Loucy (cell line): ENCODE measurements at regions not wholly inside any gene's neighbourhood (a gene's known extent, or its start where the extent isn't known, plus 50 kb on each side); places are given as distances from the start of the nearest gene placed in this dataset.

Experiments used
- H2AFZ ChIP-seq: fragments of 200-600 bp; sonication (generic); 2 replicates; pipeline ENCODE4 v1.6.0; 2016; ENCODE audit warnings: antibody characterized with exemption, mild to moderate bottlenecking, low read length, moderate library complexity
- H3F3A ChIP-seq: fragments of 200-600 bp; 2 replicates; pipeline ENCODE4 v1.6.0; 2016; ENCODE audit warnings: antibody characterized with exemption, low read depth, mild to moderate bottlenecking
- H3K27me3 ChIP-seq: fragments of 200-600 bp; sonication (generic); 2 replicates; pipeline ENCODE4 v1.6.1; 2014; ENCODE audit warnings: low read length, mild to moderate bottlenecking; ENCODE audit not compliant: insufficient read depth, poor library complexity, severe bottlenecking
- H3K36me3 ChIP-seq: fragments of 200-600 bp; sonication (generic); 2 replicates; pipeline ENCODE4 v1.6.1; 2016; ENCODE audit warnings: low read length; ENCODE audit not compliant: insufficient read depth
- H3K4me1 ChIP-seq: fragments of 200-600 bp; sonication (generic); 2 replicates; pipeline ENCODE4 v1.5.1; 2014; ENCODE audit warnings: low read length, mild to moderate bottlenecking; ENCODE audit not compliant: insufficient read depth, poor library complexity, severe bottlenecking
- H3K4me2 ChIP-seq: fragments of 200-600 bp; sonication (generic); 2 replicates; pipeline ENCODE4 v1.6.0; 2014; ENCODE audit warnings: antibody characterized with exemption, low read length, low read depth, mild to moderate bottlenecking; ENCODE audit not compliant: poor library complexity, severe bottlenecking
- H3K4me3 ChIP-seq: fragments of 200-600 bp; sonication (generic); 2 replicates; pipeline ENCODE4 v1.5.1; 2014; ENCODE audit warnings: low read length, mild to moderate bottlenecking, mixed read lengths; ENCODE audit not compliant: poor library complexity, severe bottlenecking
- H3K79me2 ChIP-seq: fragments of 200-600 bp; sonication (generic); 2 replicates; pipeline ENCODE4 v1.6.1; 2014; ENCODE audit warnings: low read length; ENCODE audit not compliant: insufficient read depth
- H3K9ac ChIP-seq: fragments of 200-600 bp; sonication (generic); 2 replicates; pipeline ENCODE4 v1.6.0; 2014; ENCODE audit warnings: mild to moderate bottlenecking, low read depth, low read length, moderate library complexity; ENCODE audit not compliant: poor library complexity, severe bottlenecking
- H3K9me2 ChIP-seq: fragments of 200-600 bp; sonication (generic); replicated peaks from 2 replicates; pipeline ENCODE4 v1.6.1; 2016; ENCODE audit warnings: low read depth, low read length, mixed read lengths
- H3K9me3 ChIP-seq: fragments of 200-600 bp; sonication (generic); 2 replicates; pipeline ENCODE4 v1.6.1; 2014; ENCODE audit warnings: mild to moderate bottlenecking, antibody characterized with exemption, low read length, low read depth; ENCODE audit not compliant: insufficient read depth
- H4K20me1 ChIP-seq: fragments of 200-600 bp; sonication (generic); 2 replicates; pipeline ENCODE4 v1.6.0; 2014; ENCODE audit warnings: antibody characterized with exemption, low read length, mild to moderate bottlenecking; ENCODE audit not compliant: insufficient read depth, poor library complexity, severe bottlenecking
- CTCF ChIP-seq: fragments of 200-600 bp; sonication (generic); conservative IDR thresholded peaks from 2 replicates; pipeline ENCODE4 v1.5.1; 2014; ENCODE audit warnings: mild to moderate bottlenecking, antibody characterized with exemption, low read length
- EZH2phosphoT487 ChIP-seq: fragments of 200-600 bp; IDR thresholded peaks from 2 replicates; pipeline ENCODE4 v1.6.1; 2018; ENCODE audit warnings: antibody characterized with exemption, mild to moderate bottlenecking, moderate library complexity, borderline replicate concordance

DNA sequence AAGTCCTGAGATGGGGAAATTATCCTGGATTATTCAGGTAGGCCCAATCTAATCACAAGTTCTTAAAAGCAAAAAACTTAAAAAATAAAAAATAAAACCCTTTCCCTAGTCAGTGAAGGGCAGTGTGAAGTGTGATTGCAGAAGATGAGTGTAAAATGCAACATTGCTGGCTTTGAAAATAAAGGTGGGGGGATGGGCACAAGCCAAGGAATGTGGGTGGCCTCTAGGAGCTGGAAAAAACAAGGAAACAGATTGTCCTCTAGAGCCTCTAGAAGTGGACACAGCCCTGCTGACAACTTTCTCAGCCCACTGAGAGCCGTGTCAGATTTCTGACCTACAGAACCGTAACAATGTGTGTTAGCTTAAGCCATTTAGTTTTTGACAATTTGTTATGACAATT is 184.3 kb upstream of the HNRNPA3 start:
- TF ChIP-seq EZH2phosphoT487 (no peak), CTCF (no peak)
- no peak overlapping the region for H3K9ac ChIP-seq
- H3K79me2 ChIP-seq: no peaks in the 10 kb centered on the region
- no peaks in the 10 kb centered on the region for H3K4me1 ChIP-seq
- H3K27me3 ChIP-seq: no peaks in the 10 kb centered on the region
- no peaks in the 10 kb centered on the region for H3F3A ChIP-seq
- H3K9me3 ChIP-seq: no peaks in the 10 kb centered on the region
- H2AFZ ChIP-seq: no peak overlapping the region
- H3K4me2 ChIP-seq: no peak overlapping the region
- no peak overlapping the region for H3K4me3 ChIP-seq
- H4K20me1 ChIP-seq: no peaks in the 10 kb centered on the region
- H3K9me2 ChIP-seq: no peaks in the 10 kb centered on the region
- H3K36me3 ChIP-seq: no peaks in the 10 kb centered on the region

DNA sequence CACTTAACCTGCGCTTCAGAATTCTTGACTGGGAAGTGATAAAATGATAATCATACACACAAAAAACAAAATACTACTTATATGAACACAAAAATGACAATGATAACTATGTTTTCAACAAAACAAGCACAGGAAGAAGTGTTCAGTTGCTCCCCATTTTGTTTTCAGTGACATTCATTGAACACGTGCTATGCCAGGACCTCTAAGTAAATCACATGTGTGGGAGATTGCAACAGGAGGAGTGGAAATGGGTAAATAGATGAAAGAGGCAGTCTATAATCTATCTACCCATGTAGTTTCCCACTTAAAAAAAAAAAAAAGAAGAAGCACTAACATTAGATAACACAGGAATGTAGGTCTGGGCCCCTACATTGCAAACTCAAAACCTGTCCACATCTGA is 183.5 kb upstream of the HNRNPA3 start:
- no peaks in the 10 kb centered on the region for H3F3A ChIP-seq
- TF ChIP-seq EZH2phosphoT487 (no peak), CTCF (no peak)

GRCh38 chr2:177029501-177029900 is 183.1 kb upstream of the HNRNPA3 start:
- no peaks in the 10 kb centered on the region for H3F3A ChIP-seq
- no peak overlapping the region for H3K9ac ChIP-seq
- no peaks in the 10 kb centered on the region for H4K20me1 ChIP-seq
- TF ChIP-seq EZH2phosphoT487 (no peak), CTCF (peak; percentile 28; the same call in 1 of the 2 replicates)
- no peaks in the 10 kb centered on the region for H3K27me3 ChIP-seq
- H2AFZ ChIP-seq: no peak overlapping the region
- H3K9me2 ChIP-seq: no peaks in the 10 kb centered on the region
- H3K36me3 ChIP-seq: no peaks in the 10 kb centered on the region
- no peaks in the 10 kb centered on the region for H3K4me1 ChIP-seq
- no peak overlapping the region for H3K4me2 ChIP-seq
- H3K9me3 ChIP-seq: no peaks in the 10 kb centered on the region
- no peak overlapping the region for H3K4me3 ChIP-seq
- no peaks in the 10 kb centered on the region for H3K79me2 ChIP-seq

More for the DNA sequence above, 183.5 kb upstream of the HNRNPA3 start:
- Histone ChIP-seq H3K9me2 (no peaks in the 10 kb centered on the region), H3K36me3 (no peaks in the 10 kb centered on the region), H2AFZ (no peak overlapping the region), H3K4me2 (no peak overlapping the region), H3K79me2 (no peaks in the 10 kb centered on the region), H4K20me1 (no peaks in the 10 kb centered on the region), H3K4me1 (no peaks in the 10 kb centered on the region), H3K9me3 (no peaks in the 10 kb centered on the region), H3K9ac (no peak overlapping the region), H3K27me3 (no peaks in the 10 kb centered on the region), H3K4me3 (no peak overlapping the region)
